Activated naive CD8-positive, alpha-beta T cell treated with anti-CD3 and anti-CD28 coated beads for 36 hours (primary cell): ENCODE measurements at regions not wholly inside any gene's neighbourhood (a gene's known extent, or its start where the extent isn't known, plus 50 kb on each side); places are given as distances from the start of the nearest gene placed in this dataset.
"Not testable (repeated sequence)": the region's sequence is repeated elsewhere in the genome, so short reads cannot be mapped to it uniquely, and the experiment has no call there.

Experiments used
- DNase-seq: peaks from one replicate; pipeline ENCODE4 v3.0.0; 2021
- H3K27ac Mint-ChIP-seq: one replicate; pipeline ENCODE4 v1.8.0; 2022; ENCODE audit warnings: mild to moderate bottlenecking, moderate library complexity, mixed read lengths
- H3K27me3 Mint-ChIP-seq: one replicate; pipeline ENCODE4 v1.8.0; 2022; ENCODE audit warnings: mild to moderate bottlenecking, mixed read lengths
- H3K36me3 Mint-ChIP-seq: one replicate; pipeline ENCODE4 v1.8.0; 2021; ENCODE audit warnings: mild to moderate bottlenecking, mixed read lengths
- H3K4me1 Mint-ChIP-seq: one replicate; pipeline ENCODE4 v1.8.0; 2021; ENCODE audit warnings: mixed read lengths
- H3K4me3 Mint-ChIP-seq: one replicate; pipeline ENCODE4 v1.8.0; 2022; ENCODE audit warnings: mild to moderate bottlenecking, moderate library complexity, mixed read lengths
- H3K9me3 Mint-ChIP-seq: one replicate; pipeline ENCODE4 v1.8.0; 2022; ENCODE audit warnings: mixed read lengths

DNA sequence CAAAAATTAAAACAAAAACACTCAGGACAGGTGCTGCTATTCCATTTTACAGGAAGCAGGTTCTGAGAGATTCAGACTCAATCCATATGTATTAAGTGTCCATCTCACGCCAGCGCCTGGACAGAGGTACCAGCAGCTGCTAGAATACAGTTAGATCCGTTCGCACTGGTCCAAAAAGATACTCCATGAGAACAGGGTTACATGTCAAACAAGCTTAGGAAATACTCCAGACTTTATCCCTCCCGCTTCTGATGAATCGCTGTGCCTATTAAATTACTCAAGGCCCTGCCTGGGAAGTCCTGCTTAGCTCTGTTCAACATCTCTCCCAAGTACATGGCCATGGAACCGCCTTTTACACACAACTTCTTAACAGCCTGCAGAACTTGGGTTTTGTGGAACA is 50.2 kb upstream of the SLC35C1 start:
- H3K27ac Mint-ChIP-seq = no peak overlapping the region
- no peak overlapping the region for H3K4me3 Mint-ChIP-seq
- H3K27me3 Mint-ChIP-seq = peaks cover 23% of the 10 kb centered on the region
- no peak for DNase-seq
- no peaks in the 10 kb centered on the region for H3K36me3 Mint-ChIP-seq
- no peaks in the 10 kb centered on the region for H3K9me3 Mint-ChIP-seq
- H3K4me1 Mint-ChIP-seq = no peaks in the 10 kb centered on the region

DNA sequence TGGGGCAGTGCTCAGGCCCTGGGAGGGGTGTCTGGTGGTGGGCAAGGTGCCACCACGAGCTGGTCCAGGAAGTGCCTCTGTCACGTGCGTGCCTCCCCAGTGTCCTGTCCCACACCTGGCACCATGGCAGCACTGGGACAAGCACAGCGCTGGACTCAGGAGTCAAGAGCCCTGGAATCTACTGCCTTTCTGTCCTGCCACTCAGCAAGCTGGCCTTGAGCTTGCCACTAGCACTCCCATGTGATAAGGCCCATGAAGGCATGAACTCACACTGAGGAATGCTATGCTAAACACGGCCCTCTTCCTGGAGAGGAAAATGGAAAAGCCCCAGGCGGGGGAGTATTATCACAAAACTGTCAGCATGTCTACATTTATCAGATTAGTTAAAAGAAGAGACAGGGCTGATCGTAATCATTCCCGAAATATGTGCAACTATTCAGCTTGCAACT is 50.7 kb upstream of the SLC35C1 start:
- no peaks in the 10 kb centered on the region for H3K36me3 Mint-ChIP-seq
- H3K4me1 Mint-ChIP-seq = no peaks in the 10 kb centered on the region
- H3K9me3 Mint-ChIP-seq = no peaks in the 10 kb centered on the region
- no peak overlapping the region for H3K4me3 Mint-ChIP-seq
- DNase-seq = no peak
- no peak overlapping the region for H3K27ac Mint-ChIP-seq
- peaks cover 24% of the 10 kb centered on the region for H3K27me3 Mint-ChIP-seq

DNA sequence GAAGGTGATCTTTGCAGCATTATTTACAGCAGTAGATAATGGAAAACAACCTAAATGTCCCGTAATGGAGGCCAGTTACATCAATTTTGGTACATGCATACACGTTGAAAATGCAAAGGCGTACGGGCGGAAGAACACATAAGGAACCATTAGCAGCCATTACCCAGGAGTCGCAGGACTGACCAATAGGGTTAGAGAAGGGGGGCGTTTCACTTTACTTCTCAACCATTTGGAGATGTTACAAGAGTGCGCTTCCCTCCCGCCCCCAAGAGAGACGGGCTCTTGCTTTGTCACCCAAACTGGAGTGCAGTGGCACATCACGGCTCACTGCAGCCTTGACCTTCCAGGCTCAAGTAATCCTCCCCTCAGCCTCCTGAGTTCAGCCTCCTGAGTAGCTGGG is 52.8 kb upstream of the SLC35C1 start:
- H3K9me3 Mint-ChIP-seq = no peaks in the 10 kb centered on the region
- no peak overlapping the region for H3K4me3 Mint-ChIP-seq
- H3K4me1 Mint-ChIP-seq = no peaks in the 10 kb centered on the region
- no peak overlapping the region for H3K27ac Mint-ChIP-seq
- H3K27me3 Mint-ChIP-seq = peaks cover 24% of the 10 kb centered on the region
- H3K36me3 Mint-ChIP-seq = no peaks in the 10 kb centered on the region
- no peak for DNase-seq

DNA sequence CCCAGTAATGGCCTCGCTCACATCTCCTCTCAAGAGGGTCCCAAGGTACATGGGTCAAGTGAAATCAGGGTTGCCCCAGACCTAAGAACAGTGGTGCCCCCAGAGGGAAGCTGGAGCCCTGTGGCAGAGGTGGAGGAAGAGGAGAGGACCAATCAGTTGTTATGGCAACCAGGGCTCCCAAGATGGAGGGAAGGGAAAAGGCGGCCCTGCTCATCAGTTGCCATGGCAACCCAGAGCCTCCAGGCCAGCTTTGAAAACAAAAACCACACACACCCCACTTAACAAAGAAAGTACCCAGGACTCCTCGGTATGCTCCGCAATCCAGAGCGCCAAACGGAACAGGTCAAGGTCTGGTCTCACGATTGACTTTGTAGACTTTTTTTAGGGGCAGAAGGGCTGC is 53.5 kb upstream of the SLC35C1 start:
- H3K27ac Mint-ChIP-seq = no peak overlapping the region
- no peak for DNase-seq
- H3K4me3 Mint-ChIP-seq = no peak overlapping the region
- H3K9me3 Mint-ChIP-seq = no peaks in the 10 kb centered on the region
- H3K36me3 Mint-ChIP-seq = no peaks in the 10 kb centered on the region
- no peaks in the 10 kb centered on the region for H3K4me1 Mint-ChIP-seq
- H3K27me3 Mint-ChIP-seq = peaks cover 24% of the 10 kb centered on the region

DNA sequence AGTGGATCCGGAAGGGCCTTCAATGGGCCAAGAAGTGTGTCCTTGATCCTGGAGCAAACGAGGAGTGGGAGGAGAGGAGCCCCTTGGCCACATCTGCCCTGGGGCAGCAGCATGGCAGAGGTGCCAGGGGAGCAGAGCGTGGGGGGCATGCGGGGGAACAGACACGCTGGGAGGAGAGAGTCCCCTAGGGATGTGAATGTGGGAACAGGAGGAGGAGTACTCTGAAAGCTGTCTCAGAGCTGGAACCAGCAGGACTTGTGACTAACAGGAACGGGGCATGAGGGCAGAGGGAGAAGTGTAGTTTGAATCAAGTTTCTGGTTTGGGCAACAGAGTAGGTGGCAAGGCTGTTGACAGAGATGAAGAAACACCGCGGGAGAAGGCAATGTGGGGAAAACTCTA is 54.5 kb upstream of the SLC35C1 start:
- DNase-seq = no peak
- H3K4me1 Mint-ChIP-seq = no peaks in the 10 kb centered on the region
- H3K27me3 Mint-ChIP-seq = peaks cover 24% of the 10 kb centered on the region
- H3K9me3 Mint-ChIP-seq = no peaks in the 10 kb centered on the region
- no peak overlapping the region for H3K4me3 Mint-ChIP-seq
- no peaks in the 10 kb centered on the region for H3K36me3 Mint-ChIP-seq
- no peak overlapping the region for H3K27ac Mint-ChIP-seq

DNA sequence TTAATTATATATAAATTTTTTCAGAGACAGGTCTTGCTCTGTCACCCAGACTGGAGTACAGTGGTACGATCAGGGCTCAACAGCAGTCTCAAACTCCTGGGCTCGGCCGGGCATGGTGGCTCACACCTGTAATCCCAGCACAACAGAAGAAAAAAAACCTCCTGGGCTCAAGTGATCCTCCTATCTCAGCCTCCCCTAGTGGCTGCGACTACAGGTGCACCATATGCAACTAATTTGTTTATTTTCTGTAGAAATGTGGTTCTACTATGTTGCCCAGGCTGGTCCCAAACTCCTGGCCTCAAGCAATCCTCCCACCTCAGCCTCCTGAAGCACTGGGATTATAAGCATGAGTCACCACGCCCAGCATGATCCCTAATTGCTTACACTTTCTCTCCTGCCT is 56.1 kb upstream of the SLC35C1 start:
- Mint-ChIP-seq H3K27ac (no peak overlapping the region), H3K4me1 (no peaks in the 10 kb centered on the region), H3K36me3 (no peaks in the 10 kb centered on the region), H3K27me3 (peaks cover 24% of the 10 kb centered on the region), H3K4me3 (no peak overlapping the region), H3K9me3 (no peaks in the 10 kb centered on the region)
- no peak for DNase-seq

DNA sequence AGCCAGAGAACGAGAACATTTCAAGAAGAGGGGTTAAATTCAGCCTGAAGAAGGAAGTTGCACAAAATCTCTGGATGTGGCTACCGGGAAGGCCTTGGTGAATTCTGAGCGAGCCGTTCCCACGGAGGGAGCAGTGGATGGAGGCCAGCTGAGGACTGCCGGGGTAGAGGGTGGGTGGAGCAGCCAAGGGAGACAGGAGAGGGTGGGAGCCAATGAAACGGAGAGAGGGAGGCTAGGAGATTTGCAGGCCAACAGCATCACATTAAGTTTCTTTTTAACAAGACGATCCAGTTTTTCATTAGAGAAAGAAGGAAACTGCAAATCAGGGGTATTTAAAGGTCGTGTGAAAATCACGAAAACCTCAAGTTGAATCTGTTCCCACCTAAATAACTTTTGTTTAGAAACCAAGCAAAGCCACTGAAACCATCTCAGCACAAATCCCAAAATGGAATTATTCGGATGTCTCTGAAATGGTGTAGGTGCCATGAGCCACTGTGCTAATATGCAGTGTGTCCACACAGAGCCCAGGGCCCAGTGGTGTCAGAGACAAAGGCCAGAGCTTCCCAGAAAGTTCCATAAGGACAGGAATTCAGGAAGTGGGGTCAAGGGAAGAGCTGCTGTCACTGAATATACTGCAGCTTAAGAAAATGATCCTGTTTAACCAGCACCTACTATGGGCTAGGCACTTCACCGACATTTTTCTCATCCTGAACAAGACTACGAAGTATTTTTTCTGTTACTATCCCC is 59.7 kb upstream of the SLC35C1 start:
- Mint-ChIP-seq H3K4me3 (no peak overlapping the region), H3K27me3 (peaks cover 6% of the 10 kb centered on the region), H3K27ac (no peak overlapping the region), H3K36me3 (no peaks in the 10 kb centered on the region), H3K9me3 (no peaks in the 10 kb centered on the region), H3K4me1 (no peaks in the 10 kb centered on the region)
- DNase-seq = no peak

DNA sequence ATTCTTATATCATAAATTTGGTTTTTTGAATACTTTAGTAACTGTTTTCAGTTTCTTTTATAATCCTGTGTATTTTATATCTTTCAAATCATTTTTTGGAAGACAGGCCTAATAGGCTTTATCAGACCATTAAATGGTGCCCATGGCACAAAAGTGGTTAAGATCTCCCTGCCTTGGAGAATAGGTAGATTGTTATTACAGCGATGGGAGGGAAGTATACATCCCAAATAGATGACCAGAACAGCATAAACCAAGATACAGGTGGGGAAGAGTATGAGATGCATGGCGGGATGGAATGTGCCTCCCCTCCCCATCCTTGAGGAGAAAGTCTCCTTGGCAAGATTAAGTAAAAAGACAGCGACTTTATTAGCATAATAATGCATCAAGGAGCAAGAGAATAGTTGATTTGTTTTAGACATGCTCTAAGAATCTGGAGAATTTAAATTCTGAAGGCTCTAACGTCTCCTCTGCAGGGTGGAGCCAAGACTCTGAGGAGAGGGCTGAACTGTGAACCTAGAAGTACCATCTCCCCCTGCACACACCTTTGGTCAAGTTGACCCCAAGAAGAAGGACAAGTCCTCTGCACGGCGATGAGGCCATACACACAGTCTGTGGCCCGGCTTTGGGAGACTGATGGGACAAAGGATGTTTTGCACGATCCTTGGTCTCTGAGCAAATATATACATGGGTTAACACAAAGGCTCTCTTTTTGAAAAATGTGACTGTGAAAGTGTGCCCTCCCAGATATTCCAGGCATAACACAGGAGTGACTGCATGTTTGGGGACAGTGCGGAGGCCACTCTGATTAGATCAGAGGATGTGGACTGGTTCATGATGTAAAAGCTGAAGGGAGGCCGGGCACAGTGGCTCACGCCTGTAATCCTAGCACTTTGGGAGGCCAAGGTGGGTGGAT is 61.1 kb upstream of the SLC35C1 start:
- DNase-seq = no peak
- Mint-ChIP-seq H3K27me3 (no peaks in the 10 kb centered on the region), H3K36me3 (no peaks in the 10 kb centered on the region), H3K4me3 (no peak overlapping the region), H3K4me1 (no peaks in the 10 kb centered on the region), H3K27ac (no peak overlapping the region), H3K9me3 (no peaks in the 10 kb centered on the region)

DNA sequence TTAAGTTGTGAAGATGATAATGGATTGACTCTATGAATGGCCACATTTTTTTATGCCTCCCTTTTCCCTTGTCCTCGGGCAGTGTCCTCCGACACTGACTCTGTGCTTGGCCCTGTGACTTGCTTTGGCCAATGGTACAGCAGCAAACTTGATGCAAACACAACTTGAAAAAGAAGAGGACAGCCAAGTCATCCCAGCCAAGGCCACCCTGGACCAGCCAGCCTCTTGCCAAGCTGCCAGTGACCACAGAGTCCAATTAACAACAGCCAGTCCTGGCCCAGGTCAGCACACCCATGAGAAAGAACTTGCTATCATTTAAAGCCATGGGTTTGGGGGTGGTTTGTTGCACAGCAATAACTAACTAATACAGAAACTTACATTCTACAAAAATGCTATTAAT is 63.4 kb upstream of the SLC35C1 start:
- H3K36me3 Mint-ChIP-seq = no peaks in the 10 kb centered on the region
- H3K4me3 Mint-ChIP-seq = no peak overlapping the region
- H3K27me3 Mint-ChIP-seq = no peaks in the 10 kb centered on the region
- H3K4me1 Mint-ChIP-seq = peaks cover 6% of the 10 kb centered on the region
- H3K27ac Mint-ChIP-seq = no peak overlapping the region
- DNase-seq = no peak
- H3K9me3 Mint-ChIP-seq = no peaks in the 10 kb centered on the region

DNA sequence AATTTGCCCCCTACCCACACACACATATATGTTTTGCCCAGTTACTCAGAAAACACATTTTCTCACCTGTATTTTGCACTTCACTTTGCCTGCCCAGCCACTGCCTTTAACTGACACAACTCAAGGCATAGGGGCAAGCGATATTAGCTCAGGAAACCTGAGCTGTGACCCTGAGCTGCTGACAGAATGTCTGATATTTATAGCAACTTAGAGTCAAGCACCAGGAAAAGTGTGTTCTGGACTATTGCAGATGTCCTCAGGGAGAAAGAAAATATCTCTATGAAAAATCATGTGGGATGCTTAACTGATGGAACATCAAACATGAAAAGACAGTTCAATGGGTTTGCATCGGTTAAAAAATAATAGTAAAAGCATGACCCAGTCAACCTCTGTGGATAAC is 63.9 kb upstream of the SLC35C1 start:
- no peak overlapping the region for H3K4me3 Mint-ChIP-seq
- peaks cover 6% of the 10 kb centered on the region for H3K4me1 Mint-ChIP-seq

DNA sequence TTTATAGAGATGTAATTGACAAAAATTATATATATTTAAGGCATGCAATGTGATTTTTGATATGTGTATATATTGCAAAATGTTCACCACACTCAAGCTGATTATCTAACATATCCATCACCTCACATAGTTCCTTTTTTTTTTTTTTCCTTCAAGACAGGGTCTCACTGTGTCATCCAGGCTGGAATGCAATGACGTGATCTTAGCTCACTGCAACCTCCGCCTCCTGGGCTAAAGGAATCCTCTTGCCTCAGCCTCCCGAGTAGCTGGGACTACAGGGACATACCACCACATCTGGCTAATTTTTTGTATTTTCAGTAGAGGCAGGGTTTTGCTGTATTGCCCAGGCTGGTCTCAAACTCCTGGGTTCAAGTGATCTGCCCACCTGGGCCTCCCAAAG is 65.1 kb upstream of the SLC35C1 start:
- H3K36me3 Mint-ChIP-seq = no peaks in the 10 kb centered on the region
- no peak for DNase-seq
- no peaks in the 10 kb centered on the region for H3K27me3 Mint-ChIP-seq
- peaks cover 6% of the 10 kb centered on the region for H3K4me1 Mint-ChIP-seq
- no peak overlapping the region for H3K4me3 Mint-ChIP-seq
- H3K9me3 Mint-ChIP-seq = peaks cover 6% of the 10 kb centered on the region
- no peak overlapping the region for H3K27ac Mint-ChIP-seq

More for the DNA sequence above, 63.9 kb upstream of the SLC35C1 start:
- Mint-ChIP-seq H3K9me3 (peaks cover 5% of the 10 kb centered on the region), H3K36me3 (no peaks in the 10 kb centered on the region), H3K27ac (no peak overlapping the region), H3K27me3 (no peaks in the 10 kb centered on the region)
- DNase-seq = no peak

DNA sequence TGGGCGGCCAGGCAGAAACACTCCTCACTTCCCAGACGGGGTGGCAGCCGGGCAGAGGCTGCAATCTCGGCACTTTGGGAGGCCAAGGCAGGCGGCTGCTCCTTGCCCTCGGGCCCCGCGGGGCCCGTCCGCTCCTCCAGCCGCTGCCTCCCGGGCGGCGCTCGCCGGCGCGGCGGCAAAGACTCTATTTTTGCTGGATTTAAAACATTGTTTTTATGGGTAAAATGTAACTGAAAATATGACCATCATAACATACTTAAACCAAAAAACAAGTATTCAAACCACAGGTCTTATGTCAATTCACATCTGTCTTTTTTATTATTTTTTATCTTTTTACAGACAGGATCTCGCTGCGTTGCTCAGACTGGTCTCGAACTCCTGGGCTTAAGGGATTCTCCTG is 65.9 kb upstream of the SLC35C1 start:
- not testable (repeated sequence) for H3K36me3 Mint-ChIP-seq, DNase-seq, H3K4me1 Mint-ChIP-seq, H3K27me3 Mint-ChIP-seq, H3K9me3 Mint-ChIP-seq, H3K27ac Mint-ChIP-seq, H3K4me3 Mint-ChIP-seq

DNA sequence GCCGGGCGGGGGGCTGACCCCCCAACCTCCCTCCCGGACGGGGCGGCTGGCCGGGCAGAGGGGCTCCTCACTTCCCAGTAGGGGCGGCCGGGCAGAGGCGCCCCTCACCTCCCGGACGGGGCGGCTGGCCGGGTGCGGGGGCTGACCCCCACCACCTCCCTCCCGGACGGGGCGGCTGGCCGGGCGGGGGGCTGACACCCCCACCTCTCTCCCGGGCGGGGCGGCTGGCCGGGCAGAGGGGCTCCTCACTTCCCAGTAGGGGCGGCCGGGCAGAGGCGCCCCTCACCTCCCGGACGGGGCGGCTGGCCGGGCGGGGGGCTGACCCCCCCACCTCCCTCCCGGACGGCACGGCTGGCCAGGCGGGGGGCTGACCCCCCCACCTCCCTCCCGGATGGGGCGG is 66.8 kb upstream of the SLC35C1 start:
- DNase-seq, H3K4me3 Mint-ChIP-seq, H3K36me3 Mint-ChIP-seq, H3K4me1 Mint-ChIP-seq, H3K27ac Mint-ChIP-seq, H3K27me3 Mint-ChIP-seq, H3K9me3 Mint-ChIP-seq: not testable (repeated sequence)

DNA sequence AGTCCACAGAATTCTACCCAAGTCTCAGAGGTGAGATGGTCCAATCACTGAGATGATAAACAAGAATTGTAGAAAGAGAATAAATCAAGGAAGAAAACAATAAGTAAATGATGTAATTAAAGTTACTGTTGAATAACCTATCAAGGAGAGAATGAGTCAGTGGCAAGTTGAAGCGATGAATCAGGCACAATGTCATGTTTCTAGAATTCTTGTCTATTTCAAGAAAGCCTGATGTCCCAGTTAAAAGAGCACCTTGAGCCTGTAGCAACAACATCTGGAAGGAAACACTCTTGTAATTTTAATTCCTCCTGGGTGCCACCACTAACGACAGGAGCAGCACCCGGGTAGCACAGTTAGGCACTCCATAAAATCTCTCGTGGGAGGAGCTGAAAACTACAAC is 67.9 kb upstream of the SLC35C1 start:
- Mint-ChIP-seq H3K36me3 (no peaks in the 10 kb centered on the region), H3K27me3 (peaks cover 4% of the 10 kb centered on the region), H3K27ac (peak overlapping the region; percentile 64), H3K9me3 (peaks cover 6% of the 10 kb centered on the region), H3K4me3 (no peak overlapping the region), H3K4me1 (peaks cover 6% of the 10 kb centered on the region)
- DNase-seq = no peak

DNA sequence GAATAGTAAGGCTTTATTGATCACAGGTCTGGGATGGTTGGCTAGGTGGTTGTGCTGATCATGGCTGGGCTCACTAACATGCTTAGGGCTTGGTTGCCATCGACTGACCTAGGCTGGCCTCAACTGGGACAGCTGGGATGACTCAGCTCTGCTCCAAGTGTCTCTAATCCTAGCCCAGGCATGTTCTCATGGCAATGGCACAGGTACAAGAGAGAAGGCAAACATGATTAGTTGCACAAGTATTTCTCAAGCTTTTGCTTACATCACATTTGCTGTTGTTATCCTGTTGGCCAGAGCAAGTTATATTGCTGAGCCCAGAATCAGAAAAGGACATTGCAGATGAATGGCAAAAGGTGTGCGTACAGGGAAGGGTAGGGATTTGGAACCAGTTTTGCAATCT is 68.5 kb upstream of the SLC35C1 start:
- peaks cover 6% of the 10 kb centered on the region for H3K9me3 Mint-ChIP-seq
- H3K4me3 Mint-ChIP-seq = no peak overlapping the region
- H3K27me3 Mint-ChIP-seq = peaks cover 4% of the 10 kb centered on the region
- no peaks in the 10 kb centered on the region for H3K36me3 Mint-ChIP-seq
- DNase-seq = no peak
- H3K27ac Mint-ChIP-seq = no peak overlapping the region
- H3K4me1 Mint-ChIP-seq = peaks cover 6% of the 10 kb centered on the region

DNA sequence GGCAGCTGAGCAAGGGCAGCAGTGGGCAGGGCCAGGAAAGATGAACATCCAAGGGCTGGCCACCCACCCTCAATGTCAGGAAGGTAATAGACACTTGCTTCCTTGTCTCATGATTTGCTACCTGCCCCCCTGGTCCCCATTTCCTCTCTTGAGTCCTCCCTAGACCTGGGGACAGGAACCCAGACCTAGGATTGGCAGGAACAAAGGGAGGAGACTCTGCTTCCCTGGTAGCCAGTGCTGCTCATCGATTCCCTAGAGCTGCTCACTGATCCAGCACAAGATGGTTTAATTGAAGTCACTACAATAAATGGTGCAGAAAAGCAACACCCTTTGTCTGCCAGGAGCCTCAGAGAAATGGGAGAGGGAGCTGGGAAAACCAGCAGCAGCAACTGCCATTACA is 67.8 kb upstream of the CHST1 start:
- Mint-ChIP-seq H3K27ac (no peak overlapping the region), H3K36me3 (no peaks in the 10 kb centered on the region), H3K4me1 (peaks cover 6% of the 10 kb centered on the region), H3K27me3 (peaks cover 4% of the 10 kb centered on the region), H3K9me3 (peaks cover 6% of the 10 kb centered on the region), H3K4me3 (no peak overlapping the region)
- DNase-seq = no peak
